Stimulated activated CD8-positive, alpha-beta memory T cell treated with anti-CD3 and anti-CD28 coated beads, Interleukin-12 subunit alpha, Interleukin-12 subunit beta, amount 100 ng/mL, for 24 hours (primary cell): ENCODE measurements at regions not wholly inside any gene's neighbourhood (a gene's known extent, or its start where the extent isn't known, plus 50 kb on each side); places are given as distances from the start of the nearest gene placed in this dataset.

Source experiments
- DNase-seq: peaks from one replicate; pipeline ENCODE4 v3.0.0-alpha.2; 2020; ENCODE audit errors: extremely low read depth

- no peak for DNase-seq
Observed at GRCh38 chr12:41891226-41891625, 253.4 kb downstream of the GXYLT1 start.

GRCh38 chr12:41888285-41888684, 256.4 kb downstream of the GXYLT1 start:
- DNase-seq: no peak

- no peak for DNase-seq
Observed at GRCh38 chr12:41881891-41882805, 262.5 kb downstream of the GXYLT1 start.

- no peak for DNase-seq
Observed at GRCh38 chr12:41869432-41869831, 275.2 kb downstream of the GXYLT1 start.

GRCh38 chr12:41866878-41867430, 277.7 kb downstream of the GXYLT1 start:
- DNase-seq: no peak

GRCh38 chr12:41856228-41856627, 288.4 kb downstream of the GXYLT1 start:
- DNase-seq: no peak

GRCh38 chr12:41850046-41850445, 294.6 kb downstream of the GXYLT1 start:
- no peak for DNase-seq

- DNase-seq: no peak
Observed at GRCh38 chr12:41846718-41847117, 298.0 kb downstream of the GXYLT1 start.

GRCh38 chr12:41836416-41836815, 308.3 kb downstream of the GXYLT1 start:
- no peak for DNase-seq

- DNase-seq: no peak
Observed at GRCh38 chr12:41835556-41835955, 309.1 kb downstream of the GXYLT1 start.

- no peak for DNase-seq
Observed at GRCh38 chr12:41819948-41820347, 324.7 kb downstream of the GXYLT1 start.

- DNase-seq: no peak
Observed at GRCh38 chr12:41804026-41804425, 340.6 kb downstream of the GXYLT1 start.

- DNase-seq: no peak
Observed at GRCh38 chr12:41802803-41803202, 341.9 kb downstream of the GXYLT1 start.

GRCh38 chr12:41801261-41801660, 343.4 kb downstream of the GXYLT1 start:
- DNase-seq: no peak

GRCh38 chr12:41799671-41800070, 345.0 kb downstream of the GXYLT1 start:
- no peak for DNase-seq

GRCh38 chr12:41795910-41796309, 348.8 kb downstream of the GXYLT1 start:
- DNase-seq: no peak

- no peak for DNase-seq
Observed at GRCh38 chr12:41795051-41795600, 349.5 kb downstream of the GXYLT1 start.

- DNase-seq: no peak
Observed at GRCh38 chr12:41794336-41794735, 350.3 kb downstream of the GXYLT1 start.

- no peak for DNase-seq
Observed at GRCh38 chr12:41784957-41785356, 359.7 kb downstream of the GXYLT1 start.

GRCh38 chr12:41778934-41779333, 365.7 kb downstream of the GXYLT1 start:
- no peak for DNase-seq

- DNase-seq: no peak
Observed at GRCh38 chr12:41777064-41777790, 367.4 kb downstream of the GXYLT1 start.

GRCh38 chr12:41772478-41772877, 372.2 kb downstream of the GXYLT1 start:
- DNase-seq: no peak
